ENCODE measurements at regions not wholly inside any gene's neighbourhood (a gene's known extent, or its start where the extent isn't known, plus 50 kb on each side); places are given as distances from the start of the nearest gene placed in this dataset.
"Not testable (repeated sequence)": the region's sequence is repeated elsewhere in the genome, so short reads cannot be mapped to it uniquely, and the experiment has no call there.

GRCh38 chrX:122196343-122196742, 987.7 kb upstream of the GRIA3 start:
- DNase-seq (ENCODE audit: low spot score), result no peak

GRCh38 chrX:122203399-122203798, 980.7 kb upstream of the GRIA3 start:
- no peak for DNase-seq (ENCODE audit: low spot score)

- DNase-seq (ENCODE audit: low spot score), result no peak
Measured at GRCh38 chrX:122218666-122219065, 965.4 kb upstream of the GRIA3 start.

GRCh38 chrX:122219226-122219625, 964.9 kb upstream of the GRIA3 start:
- DNase-seq (ENCODE audit: low spot score), result no peak

GRCh38 chrX:122219735-122220134, 964.3 kb upstream of the GRIA3 start:
- DNase-seq (ENCODE audit: low spot score), result no peak

GRCh38 chrX:122220644-122221373, 963.3 kb upstream of the GRIA3 start:
- no peak for DNase-seq (ENCODE audit: low spot score)

- DNase-seq (ENCODE audit: low spot score), result not testable (repeated sequence)
Measured at GRCh38 chrX:122221810-122222209, 962.3 kb upstream of the GRIA3 start.

GRCh38 chrX:122224137-122224536, 959.9 kb upstream of the GRIA3 start:
- DNase-seq (ENCODE audit: low spot score), result not testable (repeated sequence)

GRCh38 chrX:122238801-122239200, 945.3 kb upstream of the GRIA3 start:
- DNase-seq (ENCODE audit: low spot score), result no peak

- DNase-seq (ENCODE audit: low spot score), result no peak
Measured at GRCh38 chrX:122241959-122242358, 942.1 kb upstream of the GRIA3 start.

DNA sequence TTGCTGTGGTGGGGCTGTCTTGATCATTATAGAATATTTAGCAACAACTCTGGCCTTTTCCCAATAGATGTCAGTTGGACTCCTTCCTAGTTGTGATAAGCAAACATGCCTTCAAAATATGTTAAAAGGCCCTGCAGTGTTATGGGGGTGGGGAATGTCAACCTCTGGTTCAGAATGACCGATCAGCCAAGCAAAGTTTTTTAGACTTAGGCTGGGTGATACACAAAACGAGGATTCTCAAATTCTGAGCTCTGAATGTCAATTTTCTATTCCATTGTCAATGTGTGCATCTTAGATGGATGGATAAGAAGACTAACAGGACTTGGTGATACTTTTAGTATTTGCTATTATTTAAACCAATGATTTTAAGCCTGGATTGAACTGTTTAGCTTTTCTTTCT, 940.0 kb upstream of the GRIA3 start:
- no peak for DNase-seq (ENCODE audit: low spot score)

- no peak for DNase-seq (ENCODE audit: low spot score)
Measured at GRCh38 chrX:122245175-122245574, 938.9 kb upstream of the GRIA3 start.

GRCh38 chrX:122245943-122246342, 938.1 kb upstream of the GRIA3 start:
- DNase-seq (ENCODE audit: low spot score), result no peak

- no peak for DNase-seq (ENCODE audit: low spot score)
Measured at GRCh38 chrX:122246937-122247336, 937.1 kb upstream of the GRIA3 start.

DNA sequence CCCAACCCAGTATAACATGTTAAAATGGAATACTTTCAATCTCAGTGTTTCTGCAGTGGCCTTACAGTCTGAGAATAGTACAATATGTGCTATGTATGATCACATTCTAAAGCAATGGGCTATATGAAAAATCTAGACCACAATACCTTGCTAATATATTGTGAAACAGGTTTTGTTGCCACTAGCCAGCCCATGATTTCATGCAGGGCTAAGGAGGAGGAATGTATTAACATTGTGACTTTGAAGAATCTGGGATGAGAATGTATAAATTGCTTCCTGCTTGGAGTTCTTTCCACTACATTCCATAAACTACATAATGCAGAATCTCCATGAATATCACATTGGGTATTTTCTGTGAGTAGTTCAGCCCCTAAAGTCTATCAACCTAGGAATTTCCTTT, 935.4 kb upstream of the GRIA3 start:
- DNase-seq (ENCODE audit: low spot score), result no peak

DNA sequence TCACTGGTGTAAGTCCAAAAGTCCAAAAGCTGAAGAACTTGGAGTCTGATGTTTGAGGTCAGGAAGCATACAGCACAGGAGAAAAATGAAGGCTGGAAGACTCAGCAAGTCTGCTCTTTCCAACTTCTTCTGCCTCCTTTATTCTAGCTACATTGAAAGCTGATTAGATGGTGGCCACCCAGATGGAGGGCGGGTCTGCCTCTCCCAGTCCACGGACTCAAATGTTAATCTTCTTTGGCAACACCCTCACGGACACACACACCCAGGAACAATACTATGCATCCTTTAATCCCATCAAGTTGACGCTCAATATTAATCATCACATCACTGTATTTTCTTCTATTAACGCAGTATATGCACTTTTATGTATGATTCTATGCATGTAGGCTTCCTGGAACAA, 931.6 kb upstream of the GRIA3 start:
- DNase-seq (ENCODE audit: low spot score), result no peak

GRCh38 chrX:122268353-122268752, 915.7 kb upstream of the GRIA3 start:
- no peak for DNase-seq (ENCODE audit: low spot score)

DNA sequence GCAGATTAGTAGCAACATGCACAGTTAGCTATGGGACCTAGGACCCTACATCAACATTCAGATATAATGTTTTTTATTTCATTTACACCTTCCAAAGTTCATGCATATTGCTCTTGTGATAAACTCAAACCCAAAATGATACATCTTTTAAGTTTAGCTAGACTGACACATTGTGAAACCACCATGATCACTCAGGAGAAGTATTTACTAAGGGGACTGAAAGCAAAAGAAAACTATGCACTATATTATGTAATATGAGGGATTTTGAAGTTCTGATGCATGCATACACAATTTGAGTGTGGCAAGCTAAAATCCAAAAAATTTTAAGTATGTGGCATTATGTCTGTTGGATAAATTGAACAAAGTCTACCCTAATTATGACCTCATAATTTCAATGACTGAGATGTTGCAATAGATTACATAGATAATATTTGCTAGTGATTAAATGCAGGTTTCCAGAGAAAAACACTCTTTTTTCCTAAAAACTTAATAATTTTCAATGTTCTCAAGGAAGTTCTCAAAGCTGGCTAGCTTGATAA, 914.8 kb upstream of the GRIA3 start:
- no peak for DNase-seq (ENCODE audit: low spot score)

DNA sequence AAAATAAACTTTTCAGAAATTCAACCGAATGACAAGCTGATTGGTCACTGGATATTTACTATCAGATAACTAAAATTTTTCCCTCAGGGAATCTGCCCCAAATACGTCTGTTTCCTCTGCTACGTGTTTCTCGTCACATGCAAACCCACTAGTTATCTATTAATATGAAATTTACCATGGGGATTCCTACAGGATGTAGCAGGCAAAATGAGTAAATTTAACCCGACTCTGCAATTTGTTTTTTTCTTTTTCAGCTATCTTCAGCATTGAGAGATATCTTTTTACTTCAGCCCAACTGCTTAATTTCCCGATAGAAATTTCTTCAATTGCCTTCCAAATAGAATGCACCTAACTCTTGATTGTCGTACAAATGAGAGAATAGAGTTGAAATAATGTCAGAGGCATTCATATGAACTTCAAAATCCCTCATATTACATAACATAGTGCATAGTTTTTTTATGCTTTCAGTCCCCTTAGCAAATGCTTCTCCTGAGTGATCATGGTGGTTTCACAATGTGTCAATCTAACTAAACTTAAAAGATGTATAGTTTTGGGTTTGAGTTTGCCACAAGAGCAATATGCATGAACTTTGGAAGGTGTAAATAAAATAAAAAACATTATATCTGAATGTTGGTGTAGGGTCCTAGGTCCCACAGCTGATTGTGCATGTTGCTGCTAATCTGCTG, 913.1 kb upstream of the GRIA3 start:
- no peak for DNase-seq (ENCODE audit: low spot score)

- DNase-seq (ENCODE audit: low spot score), result no peak
Measured at GRCh38 chrX:122272011-122272410, 912.1 kb upstream of the GRIA3 start.

- DNase-seq (ENCODE audit: low spot score), result no peak
Measured at GRCh38 chrX:122279746-122280145, 904.3 kb upstream of the GRIA3 start.

GRCh38 chrX:122299822-122300221, 884.3 kb upstream of the GRIA3 start:
- DNase-seq (ENCODE audit: low spot score), result not testable (repeated sequence)

- DNase-seq (ENCODE audit: low spot score), result no peak
Measured at GRCh38 chrX:122301491-122301890, 882.6 kb upstream of the GRIA3 start.

All from putamen (tissue), 1 donor.